Heart right ventricle (tissue), 16 donors: ENCODE measurements at regions not wholly inside any gene's neighbourhood (a gene's known extent, or its start where the extent isn't known, plus 50 kb on each side); places are given as distances from the start of the nearest gene placed in this dataset.

Experiments used
- ATAC-seq, 8 donors: fragments of 200-7000 bp; cut with Tn5 transposase; one replicate each; pipeline ENCODE4 v1.9.1; 2020; ENCODE audit warnings: mild to moderate bottlenecking in 8 of 8, moderate library complexity in 8 of 8, moderate number of reproducible peaks in 1 of 8
- DNase-seq, 2 donors: peaks; one replicate each; pipeline ENCODE4 v3.0.0-alpha.2; 2020
- H3K27ac ChIP-seq, 10 donors: fragments of 200-600 bp; sonication (generic) in 2 of 10; one replicate each; pipeline versions ENCODE4 v1.5.0 to v1.8.0; 2020 to 2022; ENCODE audit warnings: mild to moderate bottlenecking in 3 of 10
- H3K27me3 ChIP-seq, 7 donors: fragments of 200-600 bp; one replicate each; pipeline ENCODE4 v1.8.0; 2021 to 2022; ENCODE audit warnings: mild to moderate bottlenecking in 2 of 7
- H3K36me3 ChIP-seq, 9 donors: fragments of 200-600 bp; sonication (generic) in 1 of 9; one replicate each; pipeline versions ENCODE4 v1.5.0 to v1.8.0; 2020 to 2022; ENCODE audit warnings: mild to moderate bottlenecking in 2 of 9
- H3K4me1 ChIP-seq, 9 donors: fragments of 200-600 bp; sonication (generic) in 1 of 9; one replicate each; pipeline versions ENCODE4 v1.5.0 to v1.8.0; 2020 to 2022; ENCODE audit warnings: mild to moderate bottlenecking in 4 of 9
- H3K4me3 ChIP-seq, 10 donors: fragments of 200-600 bp; sonication (generic) in 2 of 10; one replicate each; pipeline versions ENCODE4 v1.5.0 to v1.8.0; 2020 to 2022; ENCODE audit warnings: mild to moderate bottlenecking in 7 of 10, moderate library complexity in 2 of 10
- H3K9me3 ChIP-seq, 11 donors: fragments of 200-600 bp in 10 of 11; sonication (generic) in 2 of 11; one replicate each; pipeline versions ENCODE4 v1.5.0 to v1.8.0; 2013 to 2022; ENCODE audit warnings: mild to moderate bottlenecking in 2 of 11, control low read depth in 1 of 11, moderate library complexity in 1 of 11
- WGBS, 2 donors: extraction: QIAGEN DNeasy Blood & Tissue Kit; methylation state at CpG; one replicate each; pipeline ENCODE4 v1.1.7; 2013; ENCODE audit warnings: inconsistent platforms in 1 of 2; 5-methylcytosine and 5-hydroxymethylcytosine counted together
- intact Hi-C, 10 donors: fragments of 100-400 bp; cut with DNase I; formaldehyde crosslinking; loops; one replicate each; pipeline versions ENCODE4 v1.11.1 to v1.14.2; 2022
- TF ChIP-seq, protein P1 (sequence below), 9 donors: fragments of 200-600 bp; sonication (generic) in 2 of 9; IDR thresholded peaks; one replicate each; pipeline versions ENCODE4 v1.5.0 to v1.8.0; 2021 to 2022; ENCODE audit warnings: antibody characterized with exemption in 9 of 9, mild to moderate bottlenecking in 5 of 9, moderate library complexity in 1 of 9
- donor health status: Arrhythmogenic right ventricular cardiomyopathy.
- donor health status: ischemic (EF 13 %, LVEDD 7.1; RV severe dilation, severe dysfunction).
- donor health status: healthy with polysubstance abuse.
- donor health status: DM: no; HTN: yes; CAD: no.
- donor health status: DM: no; HTN: no; CAD: no.
- donor health status: ischemic (EF 25% LVEDD 6.9; RV normal size, moderate dysfunction).
- donor health status: ischemic (EF 25% LVEDD 5.7; RV mildly dilated, moderate dysfunction).
- donor health status: healthy.
- donor health status: DM: yes; HTN: yes; CAD: no.
- donor health status: Ischemic cardiomyopathy.
- donor health status: ischemic (EF 35%, LVEDD 5.7; RV mildly dilated, moderate dysfunction).
- donor health status: nonischemic (EF 11% LVEDD 7.7; RV severe dilation, severe dysfunction).
- donor health status: DM: yes; HTN: yes; CAD: no.
- donor health status: PGD.
- donor health status: ischemic (EF 29% LVEDD 5.4; RV normal size, mild dysfunction).
- donor health status: nonischemic (EF 23%, LVEDD 6.1; RV moderate dilation, normal function).

DNA sequence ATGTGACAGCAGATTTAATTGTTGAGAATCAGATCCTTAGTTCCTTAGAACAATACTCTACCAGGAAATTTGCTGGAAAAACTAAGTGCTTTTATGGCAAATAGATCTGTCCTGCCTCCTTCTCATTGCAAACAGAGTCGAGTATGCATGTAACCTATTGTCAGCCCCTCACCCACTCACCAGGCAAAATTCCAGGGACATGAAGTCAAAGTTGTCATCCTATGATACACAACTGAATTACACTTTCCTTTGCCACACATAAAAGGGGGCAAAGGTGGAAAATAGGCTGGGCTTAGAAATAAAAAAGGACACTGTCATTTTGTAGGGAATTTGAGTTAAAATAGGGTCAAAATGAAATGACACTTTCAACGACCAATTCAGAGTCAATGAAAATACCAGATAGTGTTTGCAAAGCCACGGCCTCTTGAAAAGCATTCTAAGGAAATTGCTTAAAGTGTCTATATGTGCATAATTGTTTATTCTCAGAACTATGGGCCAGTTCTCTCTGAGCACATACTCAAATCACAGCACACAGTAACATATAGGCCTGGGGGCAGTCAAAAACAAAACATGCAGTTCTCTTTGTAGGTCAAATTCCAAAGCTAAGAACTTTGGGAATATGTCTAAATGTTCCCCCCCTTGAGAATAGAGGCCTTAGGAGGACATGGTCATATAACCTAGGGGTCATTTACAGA is 452.8 kb downstream of the NFIB start:
- peak overlapping the region in 8 of 10 donors; percentile 9 to 68 (median 40) for H3K27ac ChIP-seq

DNA sequence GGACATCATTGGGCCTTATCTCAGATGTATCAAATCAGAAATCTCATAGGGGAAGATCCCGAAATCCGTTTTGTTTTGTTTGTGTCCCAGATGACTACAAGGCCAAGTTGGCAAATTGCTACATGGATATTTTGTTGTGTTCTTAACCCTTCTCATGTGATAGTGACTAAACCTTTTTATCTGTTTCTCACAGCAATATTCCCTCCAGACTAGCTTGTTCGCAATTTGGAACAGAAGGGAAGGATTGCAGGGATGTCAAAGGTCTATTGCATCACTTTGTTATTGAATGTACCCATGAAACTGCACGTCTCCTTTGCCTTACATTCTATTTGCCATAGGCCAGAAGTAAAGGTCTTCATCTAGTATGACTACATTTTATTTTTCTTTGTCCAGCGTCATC is 453.9 kb downstream of the NFIB start:
- TF ChIP-seq, protein P1, sequence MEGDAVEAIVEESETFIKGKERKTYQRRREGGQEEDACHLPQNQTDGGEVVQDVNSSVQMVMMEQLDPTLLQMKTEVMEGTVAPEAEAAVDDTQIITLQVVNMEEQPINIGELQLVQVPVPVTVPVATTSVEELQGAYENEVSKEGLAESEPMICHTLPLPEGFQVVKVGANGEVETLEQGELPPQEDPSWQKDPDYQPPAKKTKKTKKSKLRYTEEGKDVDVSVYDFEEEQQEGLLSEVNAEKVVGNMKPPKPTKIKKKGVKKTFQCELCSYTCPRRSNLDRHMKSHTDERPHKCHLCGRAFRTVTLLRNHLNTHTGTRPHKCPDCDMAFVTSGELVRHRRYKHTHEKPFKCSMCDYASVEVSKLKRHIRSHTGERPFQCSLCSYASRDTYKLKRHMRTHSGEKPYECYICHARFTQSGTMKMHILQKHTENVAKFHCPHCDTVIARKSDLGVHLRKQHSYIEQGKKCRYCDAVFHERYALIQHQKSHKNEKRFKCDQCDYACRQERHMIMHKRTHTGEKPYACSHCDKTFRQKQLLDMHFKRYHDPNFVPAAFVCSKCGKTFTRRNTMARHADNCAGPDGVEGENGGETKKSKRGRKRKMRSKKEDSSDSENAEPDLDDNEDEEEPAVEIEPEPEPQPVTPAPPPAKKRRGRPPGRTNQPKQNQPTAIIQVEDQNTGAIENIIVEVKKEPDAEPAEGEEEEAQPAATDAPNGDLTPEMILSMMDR (IDR thresholded peaks at IDR 0.05), result no peak
- ATAC-seq (peak in 7 of 8 donors; percentile 25 to 83 (median 47)), DNase-seq (no peak)
- 66 to 78% methylated on average over 5 of the region's 5 CpGs for WGBS, 2 donors
- H3K9me3 ChIP-seq, result no peaks in the 10 kb centered on the region
- intact Hi-C loops, result loop anchor here in 1 of 10 donors (5.0 kb wide), 2 partner anchors 153 to 462 kb away; no protein-coding TSS in a partner anchor
- H3K27ac ChIP-seq, result peak overlapping the region in 7 of 10 donors; percentile 8 to 68 (median 40)
- H3K4me1 ChIP-seq, result peaks cover 3 to 47% (median 33%) of the 10 kb centered on the region in 9 donors
- H3K4me3 ChIP-seq, result no peak overlapping the region
- H3K36me3 ChIP-seq, result no peaks in the 10 kb centered on the region
- H3K27me3 ChIP-seq, result no peaks in the 10 kb centered on the region

More for the DNA sequence above, 452.8 kb downstream of the NFIB start:
- Histone ChIP-seq H3K36me3 (no peaks in the 10 kb centered on the region), H3K27me3 (no peaks in the 10 kb centered on the region), H3K4me3 (no peak overlapping the region), H3K9me3 (no peaks in the 10 kb centered on the region), H3K4me1 (peaks cover 3 to 47% (median 33%) of the 10 kb centered on the region in 9 donors)
- TF ChIP-seq, protein P1 (IDR thresholded peaks at IDR 0.05), result no peak
- 61 to 68% methylated on average over 3 of the region's 3 CpGs for WGBS, 2 donors
- DNase-seq (no peak), ATAC-seq (no peak)
- intact Hi-C loops, result loop anchor here in 1 of 10 donors (5.0 kb wide), 2 partner anchors 154 to 461 kb away; no protein-coding TSS in a partner anchor

DNA sequence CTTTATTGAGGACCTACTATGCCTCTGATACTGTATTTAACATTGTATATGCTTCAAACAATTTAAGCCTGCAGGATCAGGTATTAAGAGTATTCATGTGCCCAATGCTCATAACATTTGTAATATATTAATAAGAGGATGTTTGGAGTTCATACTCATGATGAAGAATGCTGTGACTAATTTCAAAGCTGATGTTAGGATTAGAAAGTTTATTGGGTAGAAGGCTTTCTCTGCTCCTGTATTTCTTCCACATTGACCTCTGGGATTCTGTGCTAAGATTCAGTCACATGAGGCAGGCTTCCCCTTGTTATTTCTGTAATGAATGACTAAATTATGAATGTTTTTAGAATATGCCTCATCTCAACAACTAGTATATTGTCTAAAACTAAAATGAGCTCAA is 456.4 kb downstream of the NFIB start:
- TF ChIP-seq, protein P1 (IDR thresholded peaks at IDR 0.05), result no peak
- no peaks in the 10 kb centered on the region for H3K27me3 ChIP-seq
- H3K9me3 ChIP-seq, result no peaks in the 10 kb centered on the region
- ATAC-seq, result no peak
- intact Hi-C loops, result no loop called here
- H3K4me3 ChIP-seq, result no peak overlapping the region
- no peaks in the 10 kb centered on the region for H3K36me3 ChIP-seq
- no peak for DNase-seq
- H3K4me1 ChIP-seq, result peaks cover 2 to 29% (median 16%) of the 10 kb centered on the region in 9 donors
- no peak overlapping the region for H3K27ac ChIP-seq

DNA sequence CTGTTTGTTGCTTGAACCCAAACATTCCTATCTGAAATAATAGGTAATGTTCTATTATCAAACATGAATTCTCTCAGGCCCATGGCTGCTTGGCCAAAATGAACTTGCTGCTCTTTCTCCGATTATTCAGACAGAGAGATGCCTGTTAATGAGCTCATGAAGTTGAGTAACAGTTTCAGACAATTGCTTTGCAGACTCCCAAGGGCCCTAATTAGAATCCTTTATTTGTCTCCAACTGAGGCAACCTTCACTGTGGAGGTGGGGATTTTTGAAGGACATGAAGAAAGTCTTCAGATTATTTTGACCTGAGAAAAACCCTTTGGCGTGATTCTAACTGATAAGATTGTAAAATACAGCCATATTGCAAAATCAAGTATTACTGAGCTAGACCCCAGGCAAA is 466.7 kb downstream of the NFIB start:
- peaks cover 0 to 21% (median 7%) of the 10 kb centered on the region in 11 donors for H3K9me3 ChIP-seq
- no peaks in the 10 kb centered on the region for H3K27me3 ChIP-seq
- intact Hi-C loops, result loop anchor here in 1 of 10 donors (10.0 kb wide), 1 partner anchor 132 kb away; no protein-coding TSS in a partner anchor
- peak in 2 of 8 donors; percentile 37 to 45 for ATAC-seq
- TF ChIP-seq, protein P1 (IDR thresholded peaks at IDR 0.05), result no peak
- H3K27ac ChIP-seq, result peak overlapping the region in 5 of 10 donors; percentile 2 to 41 (median 18)
- H3K36me3 ChIP-seq, result no peaks in the 10 kb centered on the region
- WGBS, 2 donors, result 68 to 82% methylated on average over 2 of the region's 2 CpGs
- DNase-seq, result no peak
- H3K4me1 ChIP-seq, result peaks cover 0 to 1% (median 0%) of the 10 kb centered on the region in 9 donors
- no peak overlapping the region for H3K4me3 ChIP-seq
